Heart right ventricle (tissue), 16 donors: ENCODE measurements at regions not wholly inside any gene's neighbourhood (a gene's known extent, or its start where the extent isn't known, plus 50 kb on each side); places are given as distances from the start of the nearest gene placed in this dataset.

Source experiments
- ATAC-seq, 8 donors: fragments of 200-7000 bp; cut with Tn5 transposase; one replicate each; pipeline ENCODE4 v1.9.1; 2020; ENCODE audit warnings: mild to moderate bottlenecking in 8 of 8, moderate library complexity in 8 of 8, moderate number of reproducible peaks in 1 of 8
- DNase-seq, 2 donors: peaks; one replicate each; pipeline ENCODE4 v3.0.0-alpha.2; 2020
- H3K27ac ChIP-seq, 10 donors: fragments of 200-600 bp; sonication (generic) in 2 of 10; one replicate each; pipeline versions ENCODE4 v1.5.0 to v1.8.0; 2020 to 2022; ENCODE audit warnings: mild to moderate bottlenecking in 3 of 10
- H3K27me3 ChIP-seq, 7 donors: fragments of 200-600 bp; one replicate each; pipeline ENCODE4 v1.8.0; 2021 to 2022; ENCODE audit warnings: mild to moderate bottlenecking in 2 of 7
- H3K36me3 ChIP-seq, 9 donors: fragments of 200-600 bp; sonication (generic) in 1 of 9; one replicate each; pipeline versions ENCODE4 v1.5.0 to v1.8.0; 2020 to 2022; ENCODE audit warnings: mild to moderate bottlenecking in 2 of 9
- H3K4me1 ChIP-seq, 9 donors: fragments of 200-600 bp; sonication (generic) in 1 of 9; one replicate each; pipeline versions ENCODE4 v1.5.0 to v1.8.0; 2020 to 2022; ENCODE audit warnings: mild to moderate bottlenecking in 4 of 9
- H3K4me3 ChIP-seq, 10 donors: fragments of 200-600 bp; sonication (generic) in 2 of 10; one replicate each; pipeline versions ENCODE4 v1.5.0 to v1.8.0; 2020 to 2022; ENCODE audit warnings: mild to moderate bottlenecking in 7 of 10, moderate library complexity in 2 of 10
- H3K9me3 ChIP-seq, 11 donors: fragments of 200-600 bp in 10 of 11; sonication (generic) in 2 of 11; one replicate each; pipeline versions ENCODE4 v1.5.0 to v1.8.0; 2013 to 2022; ENCODE audit warnings: mild to moderate bottlenecking in 2 of 11, control low read depth in 1 of 11, moderate library complexity in 1 of 11
- CTCF ChIP-seq, 9 donors: fragments of 200-600 bp; sonication (generic) in 2 of 9; IDR thresholded peaks; one replicate each; pipeline versions ENCODE4 v1.5.0 to v1.8.0; 2021 to 2022; ENCODE audit warnings: antibody characterized with exemption in 9 of 9, mild to moderate bottlenecking in 5 of 9, moderate library complexity in 1 of 9
- WGBS, 2 donors: extraction: QIAGEN DNeasy Blood & Tissue Kit; methylation state at CpG; one replicate each; pipeline ENCODE4 v1.1.7; 2013; ENCODE audit warnings: inconsistent platforms in 1 of 2; 5-methylcytosine and 5-hydroxymethylcytosine counted together
- intact Hi-C, 10 donors: fragments of 100-400 bp; cut with DNase I; formaldehyde crosslinking; loops; one replicate each; pipeline versions ENCODE4 v1.11.1 to v1.14.2; 2022
- donor health status: Arrhythmogenic right ventricular cardiomyopathy.
- donor health status: ischemic (EF 13 %, LVEDD 7.1; RV severe dilation, severe dysfunction).
- donor health status: healthy with polysubstance abuse.
- donor health status: DM: no; HTN: yes; CAD: no.
- donor health status: DM: no; HTN: no; CAD: no.
- donor health status: ischemic (EF 25% LVEDD 6.9; RV normal size, moderate dysfunction).
- donor health status: ischemic (EF 25% LVEDD 5.7; RV mildly dilated, moderate dysfunction).
- donor health status: healthy.
- donor health status: DM: yes; HTN: yes; CAD: no.
- donor health status: Ischemic cardiomyopathy.
- donor health status: ischemic (EF 35%, LVEDD 5.7; RV mildly dilated, moderate dysfunction).
- donor health status: nonischemic (EF 11% LVEDD 7.7; RV severe dilation, severe dysfunction).
- donor health status: DM: yes; HTN: yes; CAD: no.
- donor health status: PGD.
- donor health status: ischemic (EF 29% LVEDD 5.4; RV normal size, mild dysfunction).
- donor health status: nonischemic (EF 23%, LVEDD 6.1; RV moderate dilation, normal function).

GRCh38 chr4:131430302-131430701 is 1718.8 kb upstream of the PCDH10 start:
- Histone ChIP-seq H3K36me3 (no peaks in the 10 kb centered on the region), H3K4me1 (no peaks in the 10 kb centered on the region), H3K9me3 (peaks cover 0 to 21% (median 0%) of the 10 kb centered on the region in 11 donors), H3K27ac (no peak overlapping the region), H3K27me3 (no peaks in the 10 kb centered on the region), H3K4me3 (no peak overlapping the region)
- intact Hi-C loops: no loop called here
- DNase-seq (no peak), ATAC-seq (no peak)
- 57 to 66% methylated on average over 3 of the region's 3 CpGs for WGBS, 2 donors
- no peak for TF ChIP-seq CTCF (IDR thresholded peaks at IDR 0.05)

- no peaks in the 10 kb centered on the region for H3K36me3 ChIP-seq
- intact Hi-C loops: no loop called here
- DNase-seq: no peak
- H3K9me3 ChIP-seq: peaks cover 0 to 41% (median 8%) of the 10 kb centered on the region in 11 donors
- no peak overlapping the region for H3K4me3 ChIP-seq
- no peaks in the 10 kb centered on the region for H3K4me1 ChIP-seq
- no peak overlapping the region for H3K27ac ChIP-seq
- no peak for TF ChIP-seq CTCF (IDR thresholded peaks at IDR 0.05)
- no peak for ATAC-seq
- WGBS, 2 donors: 71 to 80% methylated on average over 7 of the region's 7 CpGs
- H3K27me3 ChIP-seq: no peaks in the 10 kb centered on the region
These were observed 1707.9 kb upstream of the PCDH10 start for GRCh38 chr4:131441004-131441688.

- 63 to 71% methylated on average over 6 of the region's 6 CpGs for WGBS, 2 donors
- no peak for TF ChIP-seq CTCF (IDR thresholded peaks at IDR 0.05)
- no peak for ATAC-seq
These were observed 1701.2 kb upstream of the PCDH10 start for GRCh38 chr4:131447883-131448282.

GRCh38 chr4:131450572-131451209 is 1698.4 kb upstream of the PCDH10 start:
- Histone ChIP-seq H3K4me3 (no peak overlapping the region), H3K9me3 (peaks cover 0 to 25% (median 4%) of the 10 kb centered on the region in 11 donors), H3K36me3 (no peaks in the 10 kb centered on the region), H3K27ac (no peak overlapping the region), H3K4me1 (no peaks in the 10 kb centered on the region), H3K27me3 (no peaks in the 10 kb centered on the region)
- intact Hi-C loops: no loop called here
- no peak for TF ChIP-seq CTCF (IDR thresholded peaks at IDR 0.05)
- WGBS, 2 donors: 86 to 90% methylated on average over 1 of the region's 1 CpG
- DNase-seq: no peak
- ATAC-seq: no peak

More at GRCh38 chr4:131447883-131448282, 1701.2 kb upstream of the PCDH10 start:
- no peaks in the 10 kb centered on the region for H3K36me3 ChIP-seq
- no peak overlapping the region for H3K4me3 ChIP-seq
- H3K9me3 ChIP-seq: no peaks in the 10 kb centered on the region
- H3K27me3 ChIP-seq: no peaks in the 10 kb centered on the region
- DNase-seq: no peak
- H3K4me1 ChIP-seq: no peaks in the 10 kb centered on the region
- H3K27ac ChIP-seq: no peak overlapping the region
- intact Hi-C loops: no loop called here
